ENCODE measurements at regions not wholly inside any gene's neighbourhood (a gene's known extent, or its start where the extent isn't known, plus 50 kb on each side); places are given as distances from the start of the nearest gene placed in this dataset.

- TF ChIP-seq CTCF (IDR thresholded peaks at IDR 0.05; ENCODE audit: low read depth, low read length), result no peak
- no peak overlapping the region for H3K4me3 ChIP-seq (ENCODE audit: low read depth, low read length)
Observed at GRCh38 chr16:47972246-47972985, 183.4 kb downstream of the ABCC12 start.

- TF ChIP-seq CTCF (IDR thresholded peaks at IDR 0.05; ENCODE audit: low read depth, low read length), result no peak
- H3K4me3 ChIP-seq (ENCODE audit: low read depth, low read length), result no peak overlapping the region
Observed at GRCh38 chr16:47971225-47971624, 184.6 kb downstream of the ABCC12 start.

GRCh38 chr16:47970291-47970931 is 185.4 kb downstream of the ABCC12 start:
- no peak for TF ChIP-seq CTCF (IDR thresholded peaks at IDR 0.05; ENCODE audit: low read depth, low read length)
- no peak overlapping the region for H3K4me3 ChIP-seq (ENCODE audit: low read depth, low read length)

- no peak for TF ChIP-seq CTCF (IDR thresholded peaks at IDR 0.05; ENCODE audit: low read depth, low read length)
- no peak overlapping the region for H3K4me3 ChIP-seq (ENCODE audit: low read depth, low read length)
Observed at GRCh38 chr16:47967374-47967773, 188.4 kb downstream of the ABCC12 start.

- no peak for TF ChIP-seq CTCF (IDR thresholded peaks at IDR 0.05; ENCODE audit: low read depth, low read length)
- no peak overlapping the region for H3K4me3 ChIP-seq (ENCODE audit: low read depth, low read length)
Observed at GRCh38 chr16:47966325-47966724, 189.5 kb downstream of the ABCC12 start.

GRCh38 chr16:47965439-47965838 is 190.4 kb downstream of the ABCC12 start:
- no peak overlapping the region for H3K4me3 ChIP-seq (ENCODE audit: low read depth, low read length)
- no peak for TF ChIP-seq CTCF (IDR thresholded peaks at IDR 0.05; ENCODE audit: low read depth, low read length)

- H3K4me3 ChIP-seq (ENCODE audit: low read depth, low read length), result no peak overlapping the region
- TF ChIP-seq CTCF (IDR thresholded peaks at IDR 0.05; ENCODE audit: low read depth, low read length), result no peak
Observed at GRCh38 chr16:47958726-47959125, 197.1 kb downstream of the ABCC12 start.
